Adrenal gland (tissue), 9 donors: ENCODE measurements at regions not wholly inside any gene's neighbourhood (a gene's known extent, or its start where the extent isn't known, plus 50 kb on each side); places are given as distances from the start of the nearest gene placed in this dataset.

Source experiments
- DNase-seq, 7 donors: peaks; one replicate each; pipeline ENCODE4 v3.0.0-alpha.2; 2019 to 2020
- H3K27ac ChIP-seq, 5 donors: fragments of 200-600 bp; sonication (generic) in 4 of 5; 1 replicate in 3 of 5; 2 replicates in 2 of 5; pipeline versions ENCODE4 v1.5.1 to v1.8.0; 2016 to 2020; ENCODE audit warnings: mild to moderate bottlenecking in 1 of 5
- H3K27me3 ChIP-seq: fragments of 200-600 bp; 2 replicates; pipeline ENCODE4 v1.8.0; 2021
- H3K36me3 ChIP-seq, 2 donors: fragments of 200-600 bp; replicated peaks in 1 of 2; 1 replicate in 1 of 2; 2 replicates in 1 of 2; pipeline versions ENCODE4 v1.5.1 to v1.8.0; 2018 to 2022
- H3K4me1 ChIP-seq, 2 donors: fragments of 200-600 bp; replicated peaks in 1 of 2; 1 replicate in 1 of 2; 2 replicates in 1 of 2; pipeline versions ENCODE4 v1.5.1 to v1.8.0; 2018 to 2021
- H3K4me3 ChIP-seq, 4 donors: fragments of 200-600 bp; sonication (generic) in 3 of 4; one replicate each; pipeline ENCODE4 v1.5.1; 2016 to 2018
- H3K9me3 ChIP-seq, 3 donors: fragments of 200-600 bp; sonication (generic) in 1 of 3; replicated peaks in 1 of 3; 1 replicate in 2 of 3; 2 replicates in 1 of 3; pipeline versions ENCODE4 v1.5.1 to v1.8.0; 2016 to 2021
- CTCF ChIP-seq, 6 experiments: fragments of 450-650 bp in 4 of 6; fragments of 200-600 bp in 2 of 6; sonication (generic) in 1 of 6; IDR thresholded peaks; 1 replicate in 5 of 6; 2 replicates in 1 of 6; pipeline versions ENCODE4 v1.5.1 to v1.8.0; 2016 to 2021; ENCODE audit warnings: antibody characterized with exemption in 6 of 6, mild to moderate bottlenecking in 2 of 6, moderate library complexity in 1 of 6
- POLR2A ChIP-seq, 2 donors: fragments of 450-650 bp; IDR thresholded peaks; one replicate each; pipeline ENCODE4 v1.6.1; 2017; ENCODE audit warnings: antibody characterized with exemption in 2 of 2, mild to moderate bottlenecking in 2 of 2, moderate library complexity in 1 of 2
- WGBS, 4 donors: extraction: QIAGEN DNeasy Blood & Tissue Kit in 2 of 4; methylation state at CpG; one replicate each; pipeline versions ENCODE4 v1.1.5 to v1.1.7; 2013 to 2017; 5-methylcytosine and 5-hydroxymethylcytosine counted together
- intact Hi-C, 2 donors: fragments of 100-400 bp; cut with DNase I; formaldehyde crosslinking; loops; one replicate each; pipeline versions ENCODE4 v1.14.1 to v1.15.0; 2022 to 2023
- donor health status: healthy with polysubstance abuse.
- donor health status: Bipolar disorder and iron deficiency.
- donor health status: DM: yes; HTN: yes; CAD: no.
- donor health status: DM: no; HTN: no; CAD: no.
- donor health status: DM: no; HTN: no; CAD: no.

- intact Hi-C loops, result no loop called here
- peaks cover 0 to 6% (median 0%) of the 10 kb centered on the region in 3 donors for H3K9me3 ChIP-seq
- 95 to 100% (median 97%) methylated on average over 8 to 41 of the region's 41 CpGs for WGBS, 4 donors
- no peak for DNase-seq
- H3K27me3 ChIP-seq, result no peaks in the 10 kb centered on the region
- H3K4me1 ChIP-seq, result no peaks in the 10 kb centered on the region
- H3K36me3 ChIP-seq, result no peaks in the 10 kb centered on the region
- TF ChIP-seq CTCF (IDR thresholded peaks at IDR 0.05), result no peak
- TF ChIP-seq POLR2A (IDR thresholded peaks at IDR 0.05), result no peak
- H3K27ac ChIP-seq, result no peak overlapping the region
- H3K4me3 ChIP-seq, result no peak overlapping the region
Measured at GRCh38 chr4:158043971-158044618, 128.7 kb downstream of the GASK1B start.

GRCh38 chr4:158042591-158043030 is 130.2 kb downstream of the GASK1B start:
- no peak for DNase-seq
- no peaks in the 10 kb centered on the region for H3K27me3 ChIP-seq
- no peak overlapping the region for H3K4me3 ChIP-seq
- intact Hi-C loops, result no loop called here
- H3K9me3 ChIP-seq, result peaks cover 0 to 13% (median 0%) of the 10 kb centered on the region in 3 donors
- TF ChIP-seq POLR2A (IDR thresholded peaks at IDR 0.05) (no peak), CTCF (IDR thresholded peaks at IDR 0.05) (no peak)
- H3K27ac ChIP-seq, result no peak overlapping the region
- no peaks in the 10 kb centered on the region for H3K36me3 ChIP-seq
- H3K4me1 ChIP-seq, result no peaks in the 10 kb centered on the region

GRCh38 chr4:158038718-158039117 is 134.1 kb downstream of the GASK1B start:
- Histone ChIP-seq H3K4me1 (peaks cover under 1 to 2% of the 10 kb centered on the region in 2 donors), H3K9me3 (peaks cover 0 to 13% (median 0%) of the 10 kb centered on the region in 3 donors), H3K27me3 (no peaks in the 10 kb centered on the region), H3K36me3 (no peaks in the 10 kb centered on the region), H3K27ac (no peak overlapping the region), H3K4me3 (no peak overlapping the region)
- intact Hi-C loops, result no loop called here
- TF ChIP-seq CTCF (IDR thresholded peaks at IDR 0.05) (no peak), POLR2A (IDR thresholded peaks at IDR 0.05) (no peak)
- DNase-seq, result no peak

- Histone ChIP-seq H3K36me3 (no peaks in the 10 kb centered on the region), H3K27me3 (no peaks in the 10 kb centered on the region), H3K4me1 (peaks cover 14 to 17% of the 10 kb centered on the region in 2 donors), H3K4me3 (no peak overlapping the region), H3K27ac (no peak overlapping the region), H3K9me3 (peaks cover 0 to 13% (median 0%) of the 10 kb centered on the region in 3 donors)
- TF ChIP-seq CTCF (IDR thresholded peaks at IDR 0.05) (no peak), POLR2A (IDR thresholded peaks at IDR 0.05) (no peak)
- no peak for DNase-seq
- intact Hi-C loops, result no loop called here
- 87 to 100% (median 90%) methylated on average over 1 of the region's 1 CpG for WGBS, 4 donors
Measured at GRCh38 chr4:158036998-158037397, 135.8 kb downstream of the GASK1B start.
